IPS DF 6.9 (cell line): ENCODE measurements at regions not wholly inside any gene's neighbourhood (a gene's known extent, or its start where the extent isn't known, plus 50 kb on each side); places are given as distances from the start of the nearest gene placed in this dataset.

ENCODE experiments used
- DNase-seq: peaks from one replicate; pipeline ENCODE4 v3.0.0-alpha.2; 2013; ENCODE audit warnings: low read depth, low spot score
- H3K27ac ChIP-seq: one replicate; pipeline ENCODE4 v1.5.1; 2013; ENCODE audit warnings: low read length, control low read depth
- H3K27me3 ChIP-seq: 2 replicates; pipeline ENCODE4 v1.6.1; 2013; ENCODE audit warnings: mild to moderate bottlenecking, low read length; ENCODE audit not compliant: control insufficient read depth, insufficient read depth
- H3K36me3 ChIP-seq: 2 replicates; pipeline ENCODE4 v1.6.1; 2013; ENCODE audit warnings: low read length; ENCODE audit not compliant: control insufficient read depth, insufficient read depth
- H3K4me1 ChIP-seq: 2 replicates; pipeline ENCODE4 v1.6.1; 2013; ENCODE audit warnings: low read length; ENCODE audit not compliant: control insufficient read depth, insufficient read depth
- H3K4me3 ChIP-seq: 2 replicates; pipeline ENCODE4 v1.5.1; 2013; ENCODE audit warnings: mild to moderate bottlenecking, low read length
- H3K9me3 ChIP-seq: 2 replicates; pipeline ENCODE4 v1.6.1; 2013; ENCODE audit warnings: low read length, inconsistent platforms; ENCODE audit not compliant: control insufficient read depth, insufficient read depth
- WGBS: extraction: QIAGEN DNeasy Blood & Tissue Kit; methylation state at CpG from one replicate; pipeline ENCODE4 v1.1.7; 2013; ENCODE audit warnings: mixed read lengths, missing lambda C conversion rate; ENCODE audit not compliant: insufficient read length, insufficient coverage; 5-methylcytosine and 5-hydroxymethylcytosine counted together

DNA sequence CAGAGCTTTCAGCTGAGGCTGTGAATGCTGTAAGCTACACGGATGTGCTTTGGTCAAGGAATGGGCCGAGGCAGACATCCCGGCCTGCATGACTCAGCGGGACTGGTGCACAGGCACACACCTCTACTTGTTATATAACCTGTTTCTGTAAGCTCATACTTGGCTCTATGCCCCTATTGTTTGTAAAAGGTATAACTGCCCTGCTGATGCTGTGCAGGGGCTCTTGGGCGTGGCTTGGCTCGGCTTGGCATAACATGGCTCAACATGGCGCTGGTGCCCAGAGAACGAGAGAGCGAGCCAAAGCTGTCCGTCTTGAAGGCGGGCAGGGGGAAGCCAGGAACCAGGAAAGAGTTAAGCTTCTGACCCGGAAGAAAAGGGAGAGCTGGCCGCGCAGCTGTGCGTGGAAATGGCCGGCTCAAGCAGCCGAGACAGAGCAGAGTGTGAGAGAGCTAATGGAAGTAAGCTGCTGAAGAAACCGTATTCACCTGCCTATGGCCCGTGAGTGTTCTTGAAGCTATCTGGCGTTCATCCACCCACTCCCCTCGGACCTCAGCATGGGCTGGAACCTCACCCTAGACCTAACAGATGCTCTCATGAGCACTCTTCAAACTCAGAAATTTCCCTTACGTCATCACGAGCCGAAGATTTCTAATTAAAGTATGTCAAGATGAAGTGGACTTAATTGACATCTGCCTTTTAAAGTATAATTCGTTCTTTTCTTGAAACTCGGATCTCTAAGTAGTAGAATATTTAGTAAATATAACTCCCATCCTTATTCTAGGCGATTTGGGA is 286.3 kb upstream of the AGA start:
- Histone ChIP-seq H3K27ac (no peak overlapping the region), H3K4me3 (no peak overlapping the region), H3K27me3 (no peaks in the 10 kb centered on the region), H3K36me3 (no peaks in the 10 kb centered on the region), H3K4me1 (no peaks in the 10 kb centered on the region), H3K9me3 (no peaks in the 10 kb centered on the region)
- no peak for DNase-seq
- WGBS: no CpG with 5 or more reads among the region's 27 CpGs

DNA sequence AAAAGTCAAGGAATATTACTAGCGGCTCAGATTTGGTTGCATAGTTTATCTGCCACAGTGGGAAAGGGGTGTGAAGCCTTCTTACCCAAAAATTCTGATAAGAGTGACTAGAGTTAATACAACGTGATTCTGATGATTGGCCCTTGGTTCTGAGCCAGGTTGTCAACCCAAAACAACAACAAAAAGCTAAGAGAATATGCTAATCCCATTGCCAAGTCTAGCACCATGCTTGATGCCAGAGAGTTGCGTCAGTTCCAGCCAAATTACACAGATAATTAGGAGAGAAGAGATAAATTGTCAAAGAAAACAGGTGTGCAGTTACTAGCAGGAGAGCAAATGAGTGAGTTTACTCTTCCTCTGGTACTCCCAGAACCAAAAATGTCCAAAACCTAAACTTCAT is 287.4 kb upstream of the AGA start:
- Histone ChIP-seq H3K36me3 (no peaks in the 10 kb centered on the region), H3K9me3 (no peaks in the 10 kb centered on the region), H3K4me3 (no peak overlapping the region), H3K4me1 (no peaks in the 10 kb centered on the region), H3K27ac (no peak overlapping the region), H3K27me3 (no peaks in the 10 kb centered on the region)
- no CpG with 5 or more reads among the region's 3 CpGs for WGBS
- no peak for DNase-seq

DNA sequence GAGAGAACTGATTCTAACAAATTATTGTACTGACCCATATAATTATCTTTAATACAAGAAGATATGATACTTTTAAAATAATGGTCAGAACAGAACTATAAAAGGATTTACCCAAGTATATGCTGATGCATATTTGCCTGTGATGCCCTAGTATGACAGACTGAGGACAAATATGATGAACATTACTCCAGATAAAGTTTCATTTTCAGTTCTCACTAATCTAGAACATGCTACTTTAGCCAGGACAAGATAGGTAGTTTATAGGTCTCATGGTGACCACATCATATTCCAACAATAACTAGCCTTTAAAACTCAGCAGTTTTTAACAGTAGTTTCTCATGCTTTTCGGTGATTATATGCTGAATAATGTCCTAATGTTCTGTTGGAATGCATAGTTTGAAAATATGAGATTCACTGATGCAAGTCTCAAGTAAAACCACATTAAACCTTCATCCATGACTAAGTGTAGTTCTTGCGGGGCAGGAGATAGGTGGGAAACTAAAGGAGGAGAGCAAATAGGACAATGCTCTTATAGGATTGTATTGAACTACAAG is 295.2 kb upstream of the AGA start:
- Histone ChIP-seq H3K4me1 (no peaks in the 10 kb centered on the region), H3K9me3 (no peaks in the 10 kb centered on the region), H3K27ac (no peak overlapping the region), H3K36me3 (no peaks in the 10 kb centered on the region), H3K27me3 (no peaks in the 10 kb centered on the region), H3K4me3 (no peak overlapping the region)
- WGBS: no CpG with 5 or more reads among the region's 2 CpGs
- DNase-seq: no peak

DNA sequence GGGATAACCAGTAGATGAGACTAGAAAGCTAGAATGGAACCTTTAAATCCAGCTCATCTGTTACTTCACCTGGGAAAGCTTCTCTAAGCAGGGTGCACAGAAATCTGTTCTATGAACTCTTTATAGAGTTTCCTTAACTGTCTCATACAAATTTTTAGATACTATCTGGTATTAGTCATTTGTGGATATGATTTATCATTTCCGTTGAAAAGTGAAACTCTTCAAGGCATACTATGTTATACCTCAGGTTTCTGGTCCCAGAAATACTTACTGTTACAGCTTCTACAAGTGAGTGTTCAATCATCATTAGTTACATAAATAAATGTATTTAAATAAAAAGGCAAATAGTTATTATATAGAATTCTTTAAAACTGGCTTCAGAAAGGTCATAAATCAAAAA is 298.3 kb upstream of the AGA start:
- no peaks in the 10 kb centered on the region for H3K36me3 ChIP-seq
- WGBS: no CpG with 5 or more reads among the region's 1 CpG
- no peaks in the 10 kb centered on the region for H3K27me3 ChIP-seq
- H3K9me3 ChIP-seq: no peaks in the 10 kb centered on the region
- H3K4me3 ChIP-seq: no peak overlapping the region
- no peaks in the 10 kb centered on the region for H3K4me1 ChIP-seq
- no peak for DNase-seq
- no peak overlapping the region for H3K27ac ChIP-seq

DNA sequence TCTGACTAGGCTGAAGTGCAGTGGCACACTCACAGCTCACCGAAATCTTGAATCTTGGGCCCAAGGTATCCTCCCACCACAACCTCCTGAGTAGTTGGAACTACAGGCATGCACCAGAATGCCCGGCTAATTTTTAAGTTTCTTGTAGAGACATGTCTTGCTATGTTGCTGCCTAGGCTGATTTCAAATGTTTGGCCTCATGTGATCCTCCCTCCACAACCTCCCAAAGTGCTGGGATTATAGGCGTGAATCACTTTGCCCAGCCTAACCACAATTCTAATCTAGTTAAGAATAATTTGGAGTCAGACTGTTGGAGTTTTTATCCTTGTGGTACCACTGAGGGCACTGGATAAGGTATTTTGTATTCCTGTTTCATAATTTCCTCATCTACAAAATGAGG is 317.5 kb upstream of the AGA start:
- no peaks in the 10 kb centered on the region for H3K4me1 ChIP-seq
- no peak overlapping the region for H3K4me3 ChIP-seq
- no peaks in the 10 kb centered on the region for H3K9me3 ChIP-seq
- no peak overlapping the region for H3K27ac ChIP-seq
- H3K36me3 ChIP-seq: no peaks in the 10 kb centered on the region
- no peaks in the 10 kb centered on the region for H3K27me3 ChIP-seq
- WGBS: no CpG with 5 or more reads among the region's 3 CpGs
- DNase-seq: no peak

DNA sequence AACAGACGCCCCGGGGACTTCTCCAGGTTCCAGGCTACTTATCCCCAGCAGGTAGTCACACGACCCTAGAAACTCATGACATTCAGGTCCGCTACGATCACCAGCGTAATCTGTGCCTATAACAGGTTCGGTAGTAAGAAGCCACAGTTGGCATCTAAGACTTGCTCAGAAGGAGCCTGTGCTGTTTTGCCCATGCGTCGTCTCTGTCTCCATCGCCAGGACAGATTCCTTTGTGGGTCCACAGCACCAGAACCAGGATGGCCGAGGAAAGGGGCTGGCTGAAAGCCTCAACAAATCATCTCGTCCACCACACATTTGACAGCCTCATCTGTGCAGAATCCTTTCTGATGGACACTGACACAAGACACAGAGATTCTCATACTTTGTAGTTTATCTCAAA is 319.5 kb upstream of the AGA start:
- Histone ChIP-seq H3K27me3 (no peaks in the 10 kb centered on the region), H3K4me3 (no peak overlapping the region), H3K9me3 (no peaks in the 10 kb centered on the region), H3K27ac (no peak overlapping the region), H3K36me3 (no peaks in the 10 kb centered on the region), H3K4me1 (no peaks in the 10 kb centered on the region)
- WGBS: no CpG with 5 or more reads among the region's 12 CpGs
- DNase-seq: no peak

DNA sequence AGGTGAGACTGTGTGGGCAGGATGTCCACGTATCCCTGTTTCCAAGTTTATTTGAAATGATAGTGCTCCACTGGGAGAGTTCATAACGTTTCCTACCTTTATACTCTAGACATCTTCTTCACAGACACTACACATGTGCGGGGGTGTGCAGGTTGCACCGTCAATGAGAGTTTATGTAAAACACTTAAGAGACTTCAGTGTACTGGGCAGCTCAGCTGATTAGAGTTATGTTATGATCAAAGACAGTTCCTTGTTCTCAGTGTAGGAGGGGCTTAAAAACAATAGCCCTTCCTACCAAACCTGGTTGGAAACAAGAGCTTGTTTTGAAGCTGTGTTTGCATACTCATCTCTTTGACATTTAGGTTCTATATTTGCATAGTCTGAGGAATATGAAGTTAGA is 326.9 kb upstream of the AGA start:
- H3K9me3 ChIP-seq: no peaks in the 10 kb centered on the region
- no peak for DNase-seq
- no peak overlapping the region for H3K4me3 ChIP-seq
- H3K4me1 ChIP-seq: no peaks in the 10 kb centered on the region
- H3K27ac ChIP-seq: no peak overlapping the region
- no peaks in the 10 kb centered on the region for H3K36me3 ChIP-seq
- no peaks in the 10 kb centered on the region for H3K27me3 ChIP-seq
- WGBS: no CpG with 5 or more reads among the region's 4 CpGs

DNA sequence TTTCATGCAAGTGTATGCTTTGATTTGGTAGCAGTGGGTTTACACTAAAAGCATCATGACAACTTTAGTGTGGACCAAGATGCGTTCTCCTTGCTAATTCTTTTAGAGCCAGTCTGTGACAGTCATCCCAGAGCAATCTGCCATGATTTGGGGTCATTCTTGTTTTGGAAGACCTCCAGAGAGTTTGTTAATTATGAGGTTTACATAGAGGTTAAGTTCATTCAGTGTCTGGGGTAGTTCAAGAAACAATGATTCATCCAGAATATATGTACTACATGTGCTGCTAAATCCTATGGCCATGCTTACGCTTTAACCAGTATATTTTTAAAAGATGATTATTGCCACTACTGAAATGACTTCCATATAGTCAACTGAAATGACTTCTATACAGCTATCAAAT is 328.5 kb upstream of the AGA start:
- Histone ChIP-seq H3K4me3 (no peak overlapping the region), H3K36me3 (no peaks in the 10 kb centered on the region), H3K4me1 (no peaks in the 10 kb centered on the region), H3K27ac (no peak overlapping the region), H3K9me3 (no peaks in the 10 kb centered on the region), H3K27me3 (no peaks in the 10 kb centered on the region)
- whole genome bisulfite sequencing: no CpG with 5 or more reads among the region's 2 CpGs
- DNase-seq: no peak

DNA sequence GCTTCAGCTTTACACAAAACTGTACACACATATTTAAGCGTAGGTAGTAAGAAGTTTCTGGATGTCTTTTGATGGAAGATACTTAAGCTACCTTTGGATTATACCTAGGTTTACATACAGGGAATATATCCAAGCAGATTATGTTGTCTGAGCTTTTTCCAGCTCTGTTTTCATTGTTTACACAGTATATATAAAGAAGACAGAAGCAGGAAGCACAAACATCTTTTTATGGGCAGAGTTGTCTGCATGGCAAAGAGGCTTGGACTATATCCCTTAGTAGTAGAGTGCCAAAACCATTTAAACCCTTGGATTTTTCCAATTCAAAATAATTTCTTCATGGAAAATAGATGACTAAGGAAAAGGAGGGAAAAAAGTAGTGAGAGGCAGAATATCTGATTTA is 329.4 kb upstream of the AGA start:
- Histone ChIP-seq H3K36me3 (no peaks in the 10 kb centered on the region), H3K4me1 (no peaks in the 10 kb centered on the region), H3K27me3 (no peaks in the 10 kb centered on the region), H3K9me3 (no peaks in the 10 kb centered on the region), H3K27ac (no peak overlapping the region), H3K4me3 (no peak overlapping the region)
- no CpG with 5 or more reads among the region's 1 CpG for WGBS
- no peak for DNase-seq

DNA sequence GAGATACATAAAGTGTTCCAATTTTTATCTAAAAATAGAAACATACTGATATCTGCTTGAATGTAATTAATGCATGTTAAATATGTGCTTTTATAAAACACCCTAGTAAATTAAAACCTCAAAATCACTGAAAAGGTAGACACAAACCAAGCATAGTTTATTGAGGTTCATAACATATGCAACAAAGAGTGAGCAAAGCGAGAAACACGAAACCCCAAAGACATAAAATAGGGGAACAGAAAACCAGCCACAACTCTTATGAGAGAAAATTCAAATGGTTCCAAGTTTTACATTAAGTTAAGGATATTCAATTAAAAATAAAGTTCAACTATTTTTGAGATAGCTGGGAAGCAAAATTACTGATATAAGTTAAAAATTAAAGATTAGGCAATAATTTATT is 336.4 kb upstream of the AGA start:
- DNase-seq: no peak
- H3K27me3 ChIP-seq: no peaks in the 10 kb centered on the region
- no CpG with 5 or more reads among the region's 2 CpGs for WGBS
- no peaks in the 10 kb centered on the region for H3K9me3 ChIP-seq
- H3K36me3 ChIP-seq: no peaks in the 10 kb centered on the region
- H3K4me3 ChIP-seq: no peak overlapping the region
- H3K4me1 ChIP-seq: no peaks in the 10 kb centered on the region
- no peak overlapping the region for H3K27ac ChIP-seq

DNA sequence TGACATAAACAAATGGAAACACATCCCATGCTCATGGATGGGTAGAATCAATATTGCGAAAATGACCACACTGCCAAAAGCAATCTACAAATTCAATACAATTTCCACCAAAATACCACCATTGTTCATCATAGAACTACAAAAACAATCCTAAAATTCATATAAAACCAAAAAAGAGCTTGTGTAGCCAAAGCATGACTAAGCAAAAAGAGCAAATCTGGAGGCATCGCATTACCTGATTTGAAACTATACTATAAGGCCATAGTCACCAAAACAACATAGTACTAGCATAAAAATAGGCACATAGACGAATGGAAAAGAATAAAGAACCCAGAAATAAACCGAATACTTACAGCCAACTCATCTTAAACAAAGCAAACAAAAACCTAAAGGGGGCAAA is 342.8 kb upstream of the AGA start:
- H3K4me3 ChIP-seq: no peak overlapping the region
- H3K4me1 ChIP-seq: no peaks in the 10 kb centered on the region
- no peaks in the 10 kb centered on the region for H3K27me3 ChIP-seq
- no peaks in the 10 kb centered on the region for H3K9me3 ChIP-seq
- no peak overlapping the region for H3K27ac ChIP-seq
- H3K36me3 ChIP-seq: no peaks in the 10 kb centered on the region
- no peak for DNase-seq
- no CpG with 5 or more reads among the region's 4 CpGs for WGBS
